DND-41 (cell line): ENCODE measurements at regions not wholly inside any gene's neighbourhood (a gene's known extent, or its start where the extent isn't known, plus 50 kb on each side); places are given as distances from the start of the nearest gene placed in this dataset.

Experiments used
- EZH2 ChIP-seq: IDR thresholded peaks from 3 replicates; pipeline ENCODE4 v1.6.1; 2012; ENCODE audit warnings: borderline replicate concordance, low read depth, mild to moderate bottlenecking, moderate library complexity, low read length, inconsistent platforms; ENCODE audit not compliant: severe bottlenecking
- TF ChIP-seq, protein P1 (sequence below): IDR thresholded peaks from 2 replicates; pipeline ENCODE4 v1.5.1; 2012; ENCODE audit warnings: borderline replicate concordance, low read length, moderate library complexity, mild to moderate bottlenecking; ENCODE audit not compliant: poor library complexity, severe bottlenecking; ENCODE audit errors: extremely low read depth

- TF ChIP-seq, protein P1, sequence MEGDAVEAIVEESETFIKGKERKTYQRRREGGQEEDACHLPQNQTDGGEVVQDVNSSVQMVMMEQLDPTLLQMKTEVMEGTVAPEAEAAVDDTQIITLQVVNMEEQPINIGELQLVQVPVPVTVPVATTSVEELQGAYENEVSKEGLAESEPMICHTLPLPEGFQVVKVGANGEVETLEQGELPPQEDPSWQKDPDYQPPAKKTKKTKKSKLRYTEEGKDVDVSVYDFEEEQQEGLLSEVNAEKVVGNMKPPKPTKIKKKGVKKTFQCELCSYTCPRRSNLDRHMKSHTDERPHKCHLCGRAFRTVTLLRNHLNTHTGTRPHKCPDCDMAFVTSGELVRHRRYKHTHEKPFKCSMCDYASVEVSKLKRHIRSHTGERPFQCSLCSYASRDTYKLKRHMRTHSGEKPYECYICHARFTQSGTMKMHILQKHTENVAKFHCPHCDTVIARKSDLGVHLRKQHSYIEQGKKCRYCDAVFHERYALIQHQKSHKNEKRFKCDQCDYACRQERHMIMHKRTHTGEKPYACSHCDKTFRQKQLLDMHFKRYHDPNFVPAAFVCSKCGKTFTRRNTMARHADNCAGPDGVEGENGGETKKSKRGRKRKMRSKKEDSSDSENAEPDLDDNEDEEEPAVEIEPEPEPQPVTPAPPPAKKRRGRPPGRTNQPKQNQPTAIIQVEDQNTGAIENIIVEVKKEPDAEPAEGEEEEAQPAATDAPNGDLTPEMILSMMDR, result no peak
- TF ChIP-seq EZH2, result no peak
Measured at GRCh38 chr3:127438371-127438770, 150.5 kb upstream of the PRR20G start.
